Natural killer cell (primary cell): ENCODE measurements at regions not wholly inside any gene's neighbourhood (a gene's known extent, or its start where the extent isn't known, plus 50 kb on each side); places are given as distances from the start of the nearest gene placed in this dataset.

Source experiments
- ATAC-seq, 3 donors: fragments of 150-1000 bp in 2 of 3; fragments of 200-7000 bp in 1 of 3; cut with Tn5 transposase; 1 replicate in 1 of 3; 2 replicates in 2 of 3; pipeline ENCODE4 v1.10.0; 2021; ENCODE audit warnings: mild to moderate bottlenecking in 2 of 3, moderate library complexity in 2 of 3
- DNase-seq, 2 donors: peaks; one replicate each; pipeline versions ENCODE4 v3.0.0 to v3.0.0-alpha.2; 2013 to 2021; ENCODE audit warnings: mixed read lengths in 1 of 2
- H3K27ac ChIP-seq: one replicate; pipeline ENCODE4 v1.5.1; 2013; ENCODE audit warnings: mild to moderate bottlenecking, low read length
- H3K27me3 ChIP-seq: one replicate; pipeline ENCODE4 v1.6.1; 2013; ENCODE audit warnings: low read length; ENCODE audit not compliant: control insufficient read depth, insufficient read depth
- H3K36me3 ChIP-seq: one replicate; pipeline ENCODE4 v1.6.1; 2013; ENCODE audit warnings: low read length; ENCODE audit not compliant: control insufficient read depth, insufficient read depth
- H3K4me1 ChIP-seq: one replicate; pipeline ENCODE4 v1.6.1; 2013; ENCODE audit warnings: low read length; ENCODE audit not compliant: control insufficient read depth, insufficient read depth
- H3K4me3 ChIP-seq: one replicate; pipeline ENCODE4 v1.5.1; 2013; ENCODE audit warnings: low read length
- H3K9me3 ChIP-seq: one replicate; pipeline ENCODE4 v1.6.1; 2013; ENCODE audit warnings: low read length; ENCODE audit not compliant: control insufficient read depth, insufficient read depth
- H3K27ac Mint-ChIP-seq, 2 donors: one replicate each; pipeline ENCODE4 v1.8.0; 2022; ENCODE audit warnings: mild to moderate bottlenecking in 2 of 2, mixed read lengths in 2 of 2, moderate library complexity in 1 of 2
- H3K27me3 Mint-ChIP-seq, 2 donors: one replicate each; pipeline ENCODE4 v1.8.0; 2022; ENCODE audit warnings: low read depth in 2 of 2, mixed read lengths in 2 of 2
- H3K36me3 Mint-ChIP-seq: one replicate; pipeline ENCODE4 v1.8.0; 2022; ENCODE audit warnings: mixed read lengths
- H3K4me1 Mint-ChIP-seq, 2 donors: one replicate each; pipeline ENCODE4 v1.8.0; 2022; ENCODE audit warnings: mixed read lengths in 2 of 2
- H3K4me3 Mint-ChIP-seq: one replicate; pipeline ENCODE4 v1.8.0; 2022; ENCODE audit warnings: mild to moderate bottlenecking, moderate library complexity, mixed read lengths
- H3K9me3 Mint-ChIP-seq, 2 donors: one replicate each; pipeline ENCODE4 v1.8.0; 2022; ENCODE audit warnings: mixed read lengths in 2 of 2
- CTCF ChIP-seq: fragments of 200-600 bp; IDR thresholded peaks from one replicate; pipeline ENCODE4 v1.8.0; 2022; ENCODE audit warnings: antibody characterized with exemption
- WGBS: methylation state at CpG from one replicate; pipeline ENCODE4 v1.1.7; 2013; ENCODE audit warnings: missing lambda C conversion rate; ENCODE audit not compliant: insufficient coverage; 5-methylcytosine and 5-hydroxymethylcytosine counted together
- intact Hi-C: fragments of 100-400 bp; cut with micrococcal nuclease; formaldehyde crosslinking; loops from one replicate; pipeline ENCODE4 v1.14.2; 2022

GRCh38 chr20:22799687-22800086 lies 215.3 kb upstream of the FOXA2 start:
- no peak for ATAC-seq
- no peak for TF ChIP-seq CTCF
- Histone ChIP-seq H3K27me3 (no peaks in the 10 kb centered on the region), H3K9me3 (no peaks in the 10 kb centered on the region), H3K36me3 (no peaks in the 10 kb centered on the region), H3K4me1 (no peaks in the 10 kb centered on the region), H3K4me3 (no peak overlapping the region), H3K27ac (no peak overlapping the region)
- no peak for DNase-seq
- Mint-ChIP-seq H3K36me3 (no peaks in the 10 kb centered on the region), H3K27ac (no peak overlapping the region), H3K9me3 (no peaks in the 10 kb centered on the region), H3K27me3 (peaks cover under 1 to 5% of the 10 kb centered on the region in 2 donors), H3K4me1 (no peaks in the 10 kb centered on the region), H3K4me3 (no peak overlapping the region)
- intact Hi-C loops, result no loop called here
- 94% methylated on average over 1 of the region's 3 CpGs for WGBS

GRCh38 chr20:22800129-22800528 lies 215.8 kb upstream of the FOXA2 start:
- no CpG with 5 or more reads among the region's 1 CpG for WGBS
- DNase-seq (no peak), ATAC-seq (no peak)
- no peak overlapping the region for H3K4me3 Mint-ChIP-seq
- Histone ChIP-seq H3K27ac (no peak overlapping the region), H3K27me3 (no peaks in the 10 kb centered on the region), H3K4me1 (no peaks in the 10 kb centered on the region), H3K36me3 (no peaks in the 10 kb centered on the region), H3K9me3 (no peaks in the 10 kb centered on the region), H3K4me3 (no peak overlapping the region)
- H3K27ac Mint-ChIP-seq, result no peak overlapping the region
- no peaks in the 10 kb centered on the region for H3K36me3 Mint-ChIP-seq
- H3K9me3 Mint-ChIP-seq, result no peaks in the 10 kb centered on the region
- intact Hi-C loops, result no loop called here
- TF ChIP-seq CTCF, result no peak
- no peaks in the 10 kb centered on the region for H3K4me1 Mint-ChIP-seq
- peaks cover 0 to 4% of the 10 kb centered on the region in 2 donors for H3K27me3 Mint-ChIP-seq

- no peaks in the 10 kb centered on the region for H3K4me1 Mint-ChIP-seq
- Histone ChIP-seq H3K27ac (no peak overlapping the region), H3K9me3 (no peaks in the 10 kb centered on the region), H3K27me3 (no peaks in the 10 kb centered on the region), H3K4me1 (no peaks in the 10 kb centered on the region), H3K4me3 (no peak overlapping the region), H3K36me3 (no peaks in the 10 kb centered on the region)
- no peak overlapping the region for H3K4me3 Mint-ChIP-seq
- DNase-seq, result no peak
- H3K27me3 Mint-ChIP-seq, result no peaks in the 10 kb centered on the region
- no peaks in the 10 kb centered on the region for H3K36me3 Mint-ChIP-seq
- intact Hi-C loops, result no loop called here
- no peak for ATAC-seq
- H3K9me3 Mint-ChIP-seq, result no peaks in the 10 kb centered on the region
- no peak for TF ChIP-seq CTCF
- no peak overlapping the region for H3K27ac Mint-ChIP-seq
- 60% methylated on average over 4 of the region's 4 CpGs for WGBS
These were observed 217.2 kb upstream of the FOXA2 start for GRCh38 chr20:22801528-22801927.

GRCh38 chr20:22802296-22802695 lies 217.9 kb upstream of the FOXA2 start:
- H3K27ac Mint-ChIP-seq, result no peak overlapping the region
- no peaks in the 10 kb centered on the region for H3K9me3 ChIP-seq
- no peak for TF ChIP-seq CTCF
- H3K4me1 ChIP-seq, result no peaks in the 10 kb centered on the region
- no peak for ATAC-seq
- H3K36me3 Mint-ChIP-seq, result no peaks in the 10 kb centered on the region
- intact Hi-C loops, result no loop called here
- no peak overlapping the region for H3K4me3 ChIP-seq
- DNase-seq, result no peak
- no peaks in the 10 kb centered on the region for H3K36me3 ChIP-seq
- no peak overlapping the region for H3K4me3 Mint-ChIP-seq
- no peaks in the 10 kb centered on the region for H3K9me3 Mint-ChIP-seq
- no peak overlapping the region for H3K27ac ChIP-seq
- no peaks in the 10 kb centered on the region for H3K4me1 Mint-ChIP-seq
- 90% methylated on average over 1 of the region's 2 CpGs for WGBS
- no peaks in the 10 kb centered on the region for H3K27me3 Mint-ChIP-seq
- H3K27me3 ChIP-seq, result no peaks in the 10 kb centered on the region
